GM23338 (cell line): ENCODE measurements at regions not wholly inside any gene's neighbourhood (a gene's known extent, or its start where the extent isn't known, plus 50 kb on each side); places are given as distances from the start of the nearest gene placed in this dataset.

Experiments used
- ATAC-seq: fragments of 200-7000 bp; cut with Tn5 transposase; 3 replicates; pipeline ENCODE4 v1.9.1; 2020
- DNase-seq: peaks from one replicate; pipeline ENCODE4 v3.0.0-alpha.2; 2015; ENCODE audit warnings: low spot score
- H2AFZ ChIP-seq: fragments of 200-600 bp; sonication (generic); 2 replicates; pipeline ENCODE4 v1.8.0; 2016; ENCODE audit warnings: antibody characterized with exemption, mild to moderate bottlenecking, moderate library complexity
- H3F3A ChIP-seq: fragments of 200-600 bp; sonication (generic); replicated peaks from 2 replicates; pipeline ENCODE4 v1.8.0; 2017; ENCODE audit warnings: antibody characterized with exemption, mixed run types, low read depth
- H3K27ac ChIP-seq: fragments of 200-600 bp; sonication (generic); 2 replicates; pipeline ENCODE4 v1.6.1; 2016; ENCODE audit warnings: low read depth
- H3K27me3 ChIP-seq: fragments of 200-600 bp; sonication (generic); 2 replicates; pipeline ENCODE4 v1.8.0; 2016; ENCODE audit warnings: mild to moderate bottlenecking, mixed run types, moderate library complexity; ENCODE audit not compliant: insufficient read depth
- H3K36me3 ChIP-seq: fragments of 200-600 bp; sonication (generic); 2 replicates; pipeline ENCODE4 v1.8.0; 2016; ENCODE audit warnings: mild to moderate bottlenecking; ENCODE audit not compliant: insufficient read depth
- H3K4me1 ChIP-seq: fragments of 200-600 bp; sonication (generic); 2 replicates; pipeline ENCODE4 v1.8.0; 2016; ENCODE audit warnings: mild to moderate bottlenecking, moderate library complexity; ENCODE audit not compliant: insufficient read depth
- H3K4me2 ChIP-seq: fragments of 200-600 bp; sonication (generic); 2 replicates; pipeline ENCODE4 v1.7.1; 2017; ENCODE audit warnings: mixed run types
- H3K4me3 ChIP-seq: fragments of 200-600 bp; sonication (generic); 2 replicates; pipeline ENCODE4 v1.6.1; 2016; ENCODE audit warnings: mixed run types
- H3K79me2 ChIP-seq: fragments of 200-600 bp; sonication (generic); replicated peaks from 2 replicates; pipeline ENCODE4 v1.8.0; 2017; ENCODE audit warnings: mild to moderate bottlenecking; ENCODE audit not compliant: insufficient read depth
- H3K9me2 ChIP-seq: fragments of 200-600 bp; sonication (generic); 2 replicates; pipeline ENCODE4 v1.8.0; 2017; ENCODE audit not compliant: insufficient read depth
- H4K20me1 ChIP-seq: fragments of 200-600 bp; sonication (generic); replicated peaks from 2 replicates; pipeline ENCODE4 v1.8.0; 2017; ENCODE audit warnings: mild to moderate bottlenecking; ENCODE audit not compliant: insufficient read depth
- H3K27ac Mint-ChIP-seq: 2 replicates; pipeline ENCODE4 v1.8.0; 2020; ENCODE audit warnings: inconsistent platforms, mild to moderate bottlenecking, moderate library complexity, mixed read lengths
- H3K27me3 Mint-ChIP-seq: 3 replicates; pipeline ENCODE4 v1.8.0; 2022; ENCODE audit warnings: low read depth, mild to moderate bottlenecking, moderate library complexity, mixed read lengths, inconsistent platforms; ENCODE audit not compliant: insufficient read depth, poor library complexity
- H3K36me3 Mint-ChIP-seq: 3 replicates; pipeline ENCODE4 v1.8.0; 2021; ENCODE audit warnings: low read depth, mild to moderate bottlenecking, inconsistent platforms, moderate library complexity, mixed read lengths
- H3K4me1 Mint-ChIP-seq: 3 replicates; pipeline ENCODE4 v1.8.0; 2020; ENCODE audit warnings: mild to moderate bottlenecking, inconsistent platforms, mixed read lengths
- H3K4me3 Mint-ChIP-seq: 3 replicates; pipeline ENCODE4 v1.8.0; 2021; ENCODE audit warnings: moderate library complexity, mild to moderate bottlenecking, inconsistent platforms, mixed read lengths
- H3K9me3 Mint-ChIP-seq: 3 replicates; pipeline ENCODE4 v1.8.0; 2020; ENCODE audit warnings: moderate library complexity, mild to moderate bottlenecking, inconsistent platforms, mixed read lengths
- CREB1 ChIP-seq: fragments of 250-450 bp; sonication (Bioruptor Pico); IDR thresholded peaks from 2 replicates; pipeline ENCODE4 v1.5.0; 2020; ENCODE audit warnings: low read depth, mild to moderate bottlenecking, moderate library complexity
- EZH2 ChIP-seq: fragments of 200-600 bp; sonication (generic); IDR thresholded peaks from one replicate; pipeline ENCODE4 v1.8.0; 2017; ENCODE audit warnings: antibody characterized with exemption, mild to moderate bottlenecking, low read depth; ENCODE audit not compliant: unreplicated experiment
- EZH2phosphoT487 ChIP-seq: fragments of 200-600 bp; sonication (generic); IDR thresholded peaks from one replicate; pipeline ENCODE4 v1.8.1; 2018; ENCODE audit warnings: antibody characterized with exemption; ENCODE audit not compliant: unreplicated experiment
- JUNB ChIP-seq: IDR thresholded peaks from one replicate; pipeline ENCODE4 v1.6.1; 2016; ENCODE audit warnings: antibody characterized with exemption; ENCODE audit not compliant: unreplicated experiment
- NANOG ChIP-seq: IDR thresholded peaks from 2 replicates; pipeline ENCODE4 v1.6.1; 2016; ENCODE audit warnings: antibody characterized with exemption, borderline replicate concordance
- POLR2AphosphoS5 ChIP-seq: IDR thresholded peaks from 2 replicates; pipeline ENCODE4 v1.6.1; 2016; ENCODE audit warnings: antibody characterized with exemption, low read depth
- STAT1 ChIP-seq: IDR thresholded peaks from one replicate; pipeline ENCODE4 v1.6.1; 2016; ENCODE audit warnings: antibody characterized with exemption; ENCODE audit not compliant: unreplicated experiment
- ZNF114 ChIP-seq: fragments of 250-450 bp; sonication (Bioruptor Pico); IDR thresholded peaks from 2 replicates; pipeline ENCODE4 v1.5.0; 2020; ENCODE audit warnings: mild to moderate bottlenecking, moderate library complexity
- ZNF331 ChIP-seq: fragments of 250-450 bp; sonication (Bioruptor Pico); IDR thresholded peaks from 2 replicates; pipeline ENCODE4 v1.5.0; 2020; ENCODE audit warnings: low read depth, mild to moderate bottlenecking, moderate library complexity
- TF ChIP-seq, protein P1 (sequence below): fragments of 250-450 bp; sonication (Bioruptor Pico); IDR thresholded peaks from 2 replicates; pipeline ENCODE4 v1.5.0; 2020; ENCODE audit warnings: mild to moderate bottlenecking, moderate library complexity
- TF ChIP-seq, protein P2 (sequence below): IDR thresholded peaks from one replicate; pipeline ENCODE4 v1.6.1; 2018; ENCODE audit warnings: antibody characterized with exemption; ENCODE audit not compliant: unreplicated experiment
- TF ChIP-seq, protein P3 (sequence below), 2 experiments: fragments of 200-600 bp in 1 of 2; sonication (generic) in 1 of 2; conservative IDR thresholded peaks; 2 replicates each; pipeline versions ENCODE4 v1.5.1 to v1.6.1; 2016 to 2017; ENCODE audit warnings: antibody characterized with exemption in 2 of 2, low read depth in 2 of 2, mild to moderate bottlenecking in 2 of 2, moderate library complexity in 1 of 2
- TF ChIP-seq, protein P4 (sequence below): IDR thresholded peaks from 2 replicates; pipeline ENCODE4 v1.6.1; 2016; ENCODE audit warnings: antibody characterized with exemption

DNA sequence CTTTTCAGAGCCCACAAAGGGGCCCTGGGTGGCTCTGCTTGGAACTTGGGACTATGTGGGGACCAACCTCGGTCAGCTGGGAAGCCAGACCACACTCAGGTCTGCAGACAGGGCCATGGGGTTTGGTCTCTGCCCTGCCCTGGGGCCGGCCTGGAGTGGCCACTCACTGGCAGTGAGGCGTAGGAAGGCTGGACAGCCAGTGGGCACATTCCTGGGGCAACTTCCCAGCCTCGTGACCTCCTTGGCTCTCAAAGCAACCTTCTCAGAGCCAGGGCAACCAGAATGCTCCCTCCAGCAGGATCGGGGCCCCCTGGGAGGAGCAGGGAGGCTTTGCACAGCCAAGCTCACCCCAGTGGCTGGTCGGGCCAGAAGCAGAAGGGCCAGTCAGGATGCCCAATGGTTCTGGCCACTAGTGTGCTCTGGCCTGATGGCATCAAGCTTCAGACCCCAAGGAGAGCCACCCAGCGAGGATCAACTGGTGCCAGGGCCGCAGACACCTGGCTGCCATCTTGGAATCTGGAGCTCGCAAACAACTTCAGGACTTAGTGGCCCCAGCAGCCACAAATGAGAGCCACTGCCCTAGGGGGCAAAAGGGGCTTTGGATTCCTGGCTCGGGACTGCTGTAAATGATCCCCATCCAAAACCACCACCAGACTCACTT is 87.1 kb downstream of the MYEOV start:
- Histone ChIP-seq H4K20me1 (no peaks in the 10 kb centered on the region), H3K36me3 (no peaks in the 10 kb centered on the region), H3K9me2 (no peaks in the 10 kb centered on the region), H3K79me2 (no peaks in the 10 kb centered on the region), H3K4me1 (no peaks in the 10 kb centered on the region), H3K27ac (no peak overlapping the region), H3K27me3 (no peaks in the 10 kb centered on the region), H3K4me3 (no peak overlapping the region), H2AFZ (peak overlapping the region; percentile 80; the same call in 1 of the 2 replicates), H3F3A (no peaks in the 10 kb centered on the region), H3K4me2 (no peak overlapping the region)
- no peaks in the 10 kb centered on the region for H3K36me3 Mint-ChIP-seq
- ATAC-seq: no peak
- TF ChIP-seq POLR2AphosphoS5 (no peak), STAT1 (no peak), EZH2phosphoT487 (no peak), EZH2 (no peak), ZNF331 (CRISPR knock-in tag) (no peak), JUNB (no peak), ZNF114 (CRISPR knock-in tag) (no peak), CREB1 (no peak), NANOG (no peak)
- TF ChIP-seq, protein P1, sequence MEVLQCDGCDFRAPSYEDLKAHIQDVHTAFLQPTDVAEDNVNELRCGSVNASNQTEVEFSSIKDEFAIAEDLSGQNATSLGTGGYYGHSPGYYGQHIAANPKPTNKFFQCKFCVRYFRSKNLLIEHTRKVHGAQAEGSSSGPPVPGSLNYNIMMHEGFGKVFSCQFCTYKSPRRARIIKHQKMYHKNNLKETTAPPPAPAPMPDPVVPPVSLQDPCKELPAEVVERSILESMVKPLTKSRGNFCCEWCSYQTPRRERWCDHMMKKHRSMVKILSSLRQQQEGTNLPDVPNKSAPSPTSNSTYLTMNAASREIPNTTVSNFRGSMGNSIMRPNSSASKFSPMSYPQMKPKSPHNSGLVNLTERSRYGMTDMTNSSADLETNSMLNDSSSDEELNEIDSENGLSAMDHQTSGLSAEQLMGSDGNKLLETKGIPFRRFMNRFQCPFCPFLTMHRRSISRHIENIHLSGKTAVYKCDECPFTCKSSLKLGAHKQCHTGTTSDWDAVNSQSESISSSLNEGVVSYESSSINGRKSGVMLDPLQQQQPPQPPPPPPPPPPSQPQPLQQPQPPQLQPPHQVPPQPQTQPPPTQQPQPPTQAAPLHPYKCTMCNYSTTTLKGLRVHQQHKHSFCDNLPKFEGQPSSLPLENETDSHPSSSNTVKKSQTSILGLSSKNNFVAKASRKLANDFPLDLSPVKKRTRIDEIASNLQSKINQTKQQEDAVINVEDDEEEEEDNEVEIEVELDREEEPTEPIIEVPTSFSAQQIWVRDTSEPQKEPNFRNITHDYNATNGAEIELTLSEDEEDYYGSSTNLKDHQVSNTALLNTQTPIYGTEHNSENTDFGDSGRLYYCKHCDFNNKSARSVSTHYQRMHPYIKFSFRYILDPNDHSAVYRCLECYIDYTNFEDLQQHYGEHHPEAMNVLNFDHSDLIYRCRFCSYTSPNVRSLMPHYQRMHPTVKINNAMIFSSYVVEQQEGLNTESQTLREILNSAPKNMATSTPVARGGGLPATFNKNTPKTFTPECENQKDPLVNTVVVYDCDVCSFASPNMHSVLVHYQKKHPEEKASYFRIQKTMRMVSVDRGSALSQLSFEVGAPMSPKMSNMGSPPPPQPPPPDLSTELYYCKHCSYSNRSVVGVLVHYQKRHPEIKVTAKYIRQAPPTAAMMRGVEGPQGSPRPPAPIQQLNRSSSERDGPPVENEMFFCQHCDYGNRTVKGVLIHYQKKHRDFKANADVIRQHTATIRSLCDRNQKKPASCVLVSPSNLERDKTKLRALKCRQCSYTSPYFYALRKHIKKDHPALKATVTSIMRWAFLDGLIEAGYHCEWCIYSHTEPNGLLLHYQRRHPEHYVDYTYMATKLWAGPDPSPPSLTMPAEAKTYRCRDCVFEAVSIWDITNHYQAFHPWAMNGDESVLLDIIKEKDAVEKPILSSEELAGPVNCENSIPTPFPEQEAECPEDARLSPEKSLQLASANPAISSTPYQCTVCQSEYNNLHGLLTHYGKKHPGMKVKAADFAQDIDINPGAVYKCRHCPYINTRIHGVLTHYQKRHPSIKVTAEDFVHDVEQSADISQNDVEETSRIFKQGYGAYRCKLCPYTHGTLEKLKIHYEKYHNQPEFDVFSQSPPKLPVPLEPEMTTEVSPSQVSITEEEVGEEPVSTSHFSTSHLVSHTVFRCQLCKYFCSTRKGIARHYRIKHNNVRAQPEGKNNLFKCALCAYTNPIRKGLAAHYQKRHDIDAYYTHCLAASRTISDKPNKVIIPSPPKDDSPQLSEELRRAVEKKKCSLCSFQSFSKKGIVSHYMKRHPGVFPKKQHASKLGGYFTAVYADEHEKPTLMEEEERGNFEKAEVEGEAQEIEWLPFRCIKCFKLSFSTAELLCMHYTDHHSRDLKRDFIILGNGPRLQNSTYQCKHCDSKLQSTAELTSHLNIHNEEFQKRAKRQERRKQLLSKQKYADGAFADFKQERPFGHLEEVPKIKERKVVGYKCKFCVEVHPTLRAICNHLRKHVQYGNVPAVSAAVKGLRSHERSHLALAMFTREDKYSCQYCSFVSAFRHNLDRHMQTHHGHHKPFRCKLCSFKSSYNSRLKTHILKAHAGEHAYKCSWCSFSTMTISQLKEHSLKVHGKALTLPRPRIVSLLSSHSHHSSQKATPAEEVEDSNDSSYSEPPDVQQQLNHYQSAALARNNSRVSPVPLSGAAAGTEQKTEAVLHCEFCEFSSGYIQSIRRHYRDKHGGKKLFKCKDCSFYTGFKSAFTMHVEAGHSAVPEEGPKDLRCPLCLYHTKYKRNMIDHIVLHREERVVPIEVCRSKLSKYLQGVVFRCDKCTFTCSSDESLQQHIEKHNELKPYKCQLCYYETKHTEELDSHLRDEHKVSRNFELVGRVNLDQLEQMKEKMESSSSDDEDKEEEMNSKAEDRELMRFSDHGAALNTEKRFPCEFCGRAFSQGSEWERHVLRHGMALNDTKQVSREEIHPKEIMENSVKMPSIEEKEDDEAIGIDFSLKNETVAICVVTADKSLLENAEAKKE: no peak
- TF ChIP-seq, protein P2, sequence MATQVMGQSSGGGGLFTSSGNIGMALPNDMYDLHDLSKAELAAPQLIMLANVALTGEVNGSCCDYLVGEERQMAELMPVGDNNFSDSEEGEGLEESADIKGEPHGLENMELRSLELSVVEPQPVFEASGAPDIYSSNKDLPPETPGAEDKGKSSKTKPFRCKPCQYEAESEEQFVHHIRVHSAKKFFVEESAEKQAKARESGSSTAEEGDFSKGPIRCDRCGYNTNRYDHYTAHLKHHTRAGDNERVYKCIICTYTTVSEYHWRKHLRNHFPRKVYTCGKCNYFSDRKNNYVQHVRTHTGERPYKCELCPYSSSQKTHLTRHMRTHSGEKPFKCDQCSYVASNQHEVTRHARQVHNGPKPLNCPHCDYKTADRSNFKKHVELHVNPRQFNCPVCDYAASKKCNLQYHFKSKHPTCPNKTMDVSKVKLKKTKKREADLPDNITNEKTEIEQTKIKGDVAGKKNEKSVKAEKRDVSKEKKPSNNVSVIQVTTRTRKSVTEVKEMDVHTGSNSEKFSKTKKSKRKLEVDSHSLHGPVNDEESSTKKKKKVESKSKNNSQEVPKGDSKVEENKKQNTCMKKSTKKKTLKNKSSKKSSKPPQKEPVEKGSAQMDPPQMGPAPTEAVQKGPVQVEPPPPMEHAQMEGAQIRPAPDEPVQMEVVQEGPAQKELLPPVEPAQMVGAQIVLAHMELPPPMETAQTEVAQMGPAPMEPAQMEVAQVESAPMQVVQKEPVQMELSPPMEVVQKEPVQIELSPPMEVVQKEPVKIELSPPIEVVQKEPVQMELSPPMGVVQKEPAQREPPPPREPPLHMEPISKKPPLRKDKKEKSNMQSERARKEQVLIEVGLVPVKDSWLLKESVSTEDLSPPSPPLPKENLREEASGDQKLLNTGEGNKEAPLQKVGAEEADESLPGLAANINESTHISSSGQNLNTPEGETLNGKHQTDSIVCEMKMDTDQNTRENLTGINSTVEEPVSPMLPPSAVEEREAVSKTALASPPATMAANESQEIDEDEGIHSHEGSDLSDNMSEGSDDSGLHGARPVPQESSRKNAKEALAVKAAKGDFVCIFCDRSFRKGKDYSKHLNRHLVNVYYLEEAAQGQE: no peak
- TF ChIP-seq, protein P3, sequence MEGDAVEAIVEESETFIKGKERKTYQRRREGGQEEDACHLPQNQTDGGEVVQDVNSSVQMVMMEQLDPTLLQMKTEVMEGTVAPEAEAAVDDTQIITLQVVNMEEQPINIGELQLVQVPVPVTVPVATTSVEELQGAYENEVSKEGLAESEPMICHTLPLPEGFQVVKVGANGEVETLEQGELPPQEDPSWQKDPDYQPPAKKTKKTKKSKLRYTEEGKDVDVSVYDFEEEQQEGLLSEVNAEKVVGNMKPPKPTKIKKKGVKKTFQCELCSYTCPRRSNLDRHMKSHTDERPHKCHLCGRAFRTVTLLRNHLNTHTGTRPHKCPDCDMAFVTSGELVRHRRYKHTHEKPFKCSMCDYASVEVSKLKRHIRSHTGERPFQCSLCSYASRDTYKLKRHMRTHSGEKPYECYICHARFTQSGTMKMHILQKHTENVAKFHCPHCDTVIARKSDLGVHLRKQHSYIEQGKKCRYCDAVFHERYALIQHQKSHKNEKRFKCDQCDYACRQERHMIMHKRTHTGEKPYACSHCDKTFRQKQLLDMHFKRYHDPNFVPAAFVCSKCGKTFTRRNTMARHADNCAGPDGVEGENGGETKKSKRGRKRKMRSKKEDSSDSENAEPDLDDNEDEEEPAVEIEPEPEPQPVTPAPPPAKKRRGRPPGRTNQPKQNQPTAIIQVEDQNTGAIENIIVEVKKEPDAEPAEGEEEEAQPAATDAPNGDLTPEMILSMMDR (conservative IDR thresholded peaks at IDR 0.05; ENCODE audit: low read depth in 2 of 2): no peak
- TF ChIP-seq, protein P4, sequence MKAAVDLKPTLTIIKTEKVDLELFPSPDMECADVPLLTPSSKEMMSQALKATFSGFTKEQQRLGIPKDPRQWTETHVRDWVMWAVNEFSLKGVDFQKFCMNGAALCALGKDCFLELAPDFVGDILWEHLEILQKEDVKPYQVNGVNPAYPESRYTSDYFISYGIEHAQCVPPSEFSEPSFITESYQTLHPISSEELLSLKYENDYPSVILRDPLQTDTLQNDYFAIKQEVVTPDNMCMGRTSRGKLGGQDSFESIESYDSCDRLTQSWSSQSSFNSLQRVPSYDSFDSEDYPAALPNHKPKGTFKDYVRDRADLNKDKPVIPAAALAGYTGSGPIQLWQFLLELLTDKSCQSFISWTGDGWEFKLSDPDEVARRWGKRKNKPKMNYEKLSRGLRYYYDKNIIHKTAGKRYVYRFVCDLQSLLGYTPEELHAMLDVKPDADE: no peak
- H3K4me3 Mint-ChIP-seq: no peak overlapping the region
- H3K4me1 Mint-ChIP-seq: no peaks in the 10 kb centered on the region
- H3K27me3 Mint-ChIP-seq: no peaks in the 10 kb centered on the region
- no peak for DNase-seq
- H3K9me3 Mint-ChIP-seq: no peaks in the 10 kb centered on the region
- H3K27ac Mint-ChIP-seq: no peak overlapping the region
